Medulla oblongata (tissue), 1 donor: ENCODE measurements at regions not wholly inside any gene's neighbourhood (a gene's known extent, or its start where the extent isn't known, plus 50 kb on each side); places are given as distances from the start of the nearest gene placed in this dataset.
A peak's percentile ranks its signal among the peaks of the same experiment; 100 is the strongest.
"Not testable (repeated sequence)": the region's sequence is repeated elsewhere in the genome, so short reads cannot be mapped to it uniquely, and the experiment has no call there.

Experiments
- DNase-seq: peaks from one replicate; pipeline ENCODE4 v3.0.0-alpha.2; 2015; ENCODE audit errors: extremely low spot score

DNA sequence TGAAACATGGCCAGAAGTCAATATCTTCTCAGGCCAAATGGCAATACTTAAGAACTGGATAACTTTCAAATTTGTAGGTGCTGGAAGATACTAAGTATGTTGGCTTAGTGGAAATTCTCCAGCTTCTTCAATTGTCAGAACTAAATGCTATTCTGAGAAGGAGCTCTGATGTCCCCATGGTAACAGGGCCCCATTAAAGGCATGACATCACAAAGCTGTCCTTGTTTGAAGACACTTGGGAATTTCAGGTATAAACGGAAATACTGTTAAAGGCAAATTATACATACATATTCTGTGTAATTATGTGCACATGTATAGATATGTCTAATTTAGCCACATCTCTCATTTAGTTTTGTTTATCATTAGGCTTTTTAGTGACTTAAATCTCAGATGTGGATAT lies 210.0 kb upstream of the SEL1L start:
- DNase-seq: no peak

DNA sequence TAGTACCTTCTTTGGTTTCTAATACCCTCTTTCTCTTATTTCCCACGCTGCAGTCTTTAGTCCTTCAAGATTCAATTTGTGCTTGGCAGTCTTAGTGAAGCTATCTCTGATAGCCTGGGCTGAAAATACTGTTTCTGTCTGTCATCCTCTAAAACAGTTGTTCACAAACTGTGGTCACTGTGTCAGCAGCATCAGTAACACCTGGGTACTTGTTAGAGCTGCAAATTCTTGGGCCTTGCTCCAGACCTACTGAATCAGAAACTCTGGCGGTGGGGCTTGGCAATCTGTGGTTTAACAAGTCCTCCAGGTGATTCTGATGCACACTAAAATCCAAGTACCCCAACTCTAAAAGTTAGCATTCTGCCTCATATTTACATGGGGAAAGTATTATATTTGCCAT lies 217.5 kb upstream of the SEL1L start:
- no peak for DNase-seq

DNA sequence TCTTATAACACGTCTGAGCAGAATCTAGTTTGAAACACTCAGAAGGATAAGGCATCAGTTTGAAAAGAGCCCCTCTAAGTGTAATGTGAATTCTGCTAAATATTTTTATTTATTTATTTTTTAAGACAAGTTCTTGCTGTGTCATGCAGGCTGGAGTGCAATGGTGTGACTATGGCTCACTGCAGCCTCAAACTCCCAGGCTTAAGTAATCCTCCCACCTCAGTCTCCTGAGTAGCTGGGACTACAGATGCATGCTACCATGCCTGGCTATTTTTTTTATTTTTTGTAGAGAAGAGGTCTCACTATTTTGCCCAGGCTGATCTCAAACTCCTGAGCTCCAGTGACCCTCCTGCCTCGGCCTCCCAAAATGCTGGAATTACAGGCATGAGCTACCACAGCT lies 225.9 kb upstream of the SEL1L start:
- no peak for DNase-seq

DNA sequence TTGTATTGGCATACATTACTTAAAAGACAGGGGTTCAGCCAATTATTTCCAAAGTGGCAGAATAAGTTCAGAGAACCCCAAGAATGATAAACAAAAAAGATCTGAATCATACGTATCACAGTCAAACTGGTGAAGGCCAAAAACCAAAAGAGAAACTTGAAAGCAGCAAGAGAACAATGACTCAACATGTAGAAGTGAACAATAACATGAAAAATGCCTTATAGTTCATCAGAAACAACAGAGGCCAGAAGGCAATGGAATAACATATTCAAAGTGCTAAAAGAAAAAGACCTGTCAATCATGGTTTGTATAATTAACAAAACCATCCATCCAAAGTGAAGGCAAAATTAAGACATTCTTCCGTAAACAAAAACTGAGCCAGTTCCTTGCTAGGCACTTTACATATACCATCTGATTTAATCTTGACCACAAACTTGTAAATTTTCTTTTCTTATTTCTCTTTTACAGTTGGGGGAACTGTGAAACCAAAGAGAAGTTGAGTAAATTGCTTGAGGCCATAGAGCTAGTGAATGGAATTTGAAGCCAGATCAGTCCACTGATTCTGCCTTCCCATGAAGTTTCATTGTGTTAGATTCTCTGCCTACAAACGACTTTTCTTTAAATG lies 232.1 kb upstream of the SEL1L start:
- no peak for DNase-seq

DNA sequence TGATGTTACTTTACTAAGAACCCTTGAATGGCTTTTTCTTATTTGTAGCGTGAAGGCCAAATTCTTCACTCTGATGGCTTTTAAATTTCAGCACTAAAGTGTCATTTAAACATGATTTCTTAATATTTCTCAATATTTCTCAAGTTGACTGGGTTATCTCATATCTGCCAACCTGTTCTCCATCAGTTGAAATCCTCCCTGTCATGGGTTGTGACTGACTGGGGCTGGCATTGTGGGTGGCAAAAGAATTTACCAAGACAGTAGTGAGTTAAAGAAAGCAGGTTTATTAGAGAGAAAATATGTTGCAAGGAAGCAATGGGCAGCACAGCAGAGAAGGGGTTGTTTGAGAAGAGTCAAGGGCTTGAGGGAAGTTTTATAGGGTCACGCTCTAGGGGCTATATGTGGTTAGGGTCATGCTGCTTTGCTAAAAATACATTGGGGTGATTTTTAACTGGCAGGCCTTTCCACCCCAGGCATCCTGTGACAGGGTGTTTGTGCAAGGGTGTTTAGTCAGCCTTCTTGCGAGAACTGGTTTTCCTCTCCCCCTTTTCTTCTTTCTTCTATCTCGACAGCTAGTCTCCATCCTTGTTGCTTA lies 232.8 kb upstream of the SEL1L start:
- DNase-seq: peak; percentile 38

DNA sequence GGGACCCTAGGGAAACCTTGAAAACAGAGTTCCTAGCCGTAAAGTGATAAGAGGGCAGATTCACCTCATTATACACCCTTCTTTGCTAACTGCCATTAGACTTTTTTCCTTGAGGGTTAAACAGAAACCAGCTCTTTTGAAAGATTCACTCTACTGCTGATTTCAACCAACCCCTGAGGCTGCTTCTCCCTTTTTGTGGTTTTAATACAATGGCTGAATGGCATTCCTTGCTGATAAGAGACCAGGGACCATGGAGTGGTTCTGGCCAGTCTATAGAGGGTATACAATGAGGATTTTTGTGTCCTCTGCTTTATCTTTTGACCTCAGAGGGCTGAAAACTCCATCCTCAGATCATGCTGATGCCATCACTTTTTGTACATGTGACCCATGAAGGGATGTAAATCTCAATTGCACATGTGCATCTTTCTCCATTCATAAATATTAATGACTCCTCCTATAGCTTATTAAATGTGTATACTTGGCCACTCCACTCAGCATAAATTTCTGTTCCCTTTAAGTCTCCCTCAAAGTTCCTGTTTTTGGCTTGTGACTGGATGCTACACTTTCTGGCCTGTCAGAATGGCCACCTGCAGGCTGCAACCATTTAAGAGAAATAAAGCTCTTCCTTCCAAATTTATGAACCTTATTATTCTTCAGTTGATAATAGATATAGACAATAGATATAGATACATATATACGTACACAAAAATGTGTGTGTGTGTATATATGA lies 233.8 kb upstream of the SEL1L start:
- DNase-seq: peak; percentile 19

GRCh38 chr14:81771651-81772275 lies 238.1 kb upstream of the SEL1L start:
- DNase-seq: no peak

DNA sequence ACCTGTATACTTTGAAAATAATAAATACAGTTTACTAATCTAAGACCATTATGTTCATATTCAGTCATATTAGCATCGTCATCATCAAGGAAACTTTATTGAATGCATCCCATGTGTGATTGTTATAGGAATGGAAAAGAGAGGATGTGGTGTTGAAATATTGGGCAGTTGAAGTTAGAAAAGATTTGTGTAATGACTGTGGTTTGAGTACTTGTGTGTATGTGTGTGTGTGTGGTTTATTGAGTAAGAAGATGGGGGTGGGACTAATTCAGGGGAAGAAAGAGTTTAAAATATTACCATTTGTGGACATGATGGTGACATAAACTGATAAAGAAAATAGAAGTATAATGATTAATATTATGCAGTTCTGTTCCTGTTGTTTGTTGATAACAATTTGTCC lies 238.7 kb upstream of the SEL1L start:
- DNase-seq: no peak

DNA sequence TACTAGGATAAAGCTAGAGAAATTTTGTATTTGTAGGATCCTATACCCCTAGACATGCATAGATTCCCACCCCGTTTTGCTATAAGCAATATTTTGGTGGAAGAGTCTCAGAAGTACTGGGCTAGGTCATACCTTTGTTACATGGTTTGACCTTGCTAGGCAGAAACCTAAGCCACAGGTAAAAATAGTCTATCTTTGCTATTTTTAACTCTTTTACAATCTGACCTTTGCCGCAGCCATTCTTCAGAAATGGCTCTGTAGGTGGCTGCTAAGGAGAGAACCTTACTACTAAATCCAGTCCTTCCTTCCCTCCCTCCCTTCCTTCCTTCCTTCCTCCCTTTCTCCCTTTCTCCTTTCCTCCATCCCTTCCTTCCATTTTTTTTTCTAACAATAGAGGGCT lies 242.9 kb upstream of the SEL1L start:
- no peak for DNase-seq

- DNase-seq: not testable (repeated sequence)
Observed at GRCh38 chr14:81781798-81782197, 248.1 kb upstream of the SEL1L start.

DNA sequence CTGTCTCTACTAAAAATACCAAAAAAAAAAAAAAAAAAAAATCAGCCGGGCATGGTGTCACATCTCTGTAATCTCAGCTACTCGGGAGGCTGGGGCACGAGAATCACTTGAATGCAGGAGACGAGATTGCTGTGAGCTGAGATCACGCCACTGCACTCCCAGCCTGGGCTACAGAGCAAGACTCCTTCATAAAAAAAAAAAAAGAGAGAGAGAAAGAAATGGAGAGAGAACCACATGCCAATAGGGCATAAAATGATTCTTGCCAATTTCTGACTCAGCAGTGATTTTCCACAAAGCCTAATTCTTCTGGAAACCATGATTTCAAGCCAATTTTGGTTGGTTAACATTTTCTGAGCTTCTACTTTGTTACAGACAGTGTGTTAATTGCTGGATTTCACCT lies 250.4 kb upstream of the SEL1L start:
- peak; percentile 21 for DNase-seq

DNA sequence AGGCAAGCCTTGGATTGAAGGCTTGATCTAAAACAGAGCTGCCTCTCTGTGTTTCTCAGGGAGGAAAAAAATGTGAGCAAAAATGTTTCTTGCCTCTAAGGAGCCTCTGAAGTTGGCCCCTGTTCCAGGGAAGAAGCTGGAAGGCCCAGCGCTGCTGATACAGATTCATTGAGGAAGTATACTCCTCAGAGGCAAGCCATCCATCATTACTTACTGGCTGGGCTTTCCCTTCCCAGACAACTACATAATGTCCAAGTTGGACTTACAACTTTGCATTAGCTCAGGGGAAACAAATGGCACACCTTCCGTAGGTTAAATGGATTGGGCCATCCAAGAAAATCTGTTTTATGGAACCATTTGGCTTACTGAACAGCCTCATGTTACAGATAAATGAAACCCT lies 263.7 kb upstream of the SEL1L start:
- DNase-seq: no peak

DNA sequence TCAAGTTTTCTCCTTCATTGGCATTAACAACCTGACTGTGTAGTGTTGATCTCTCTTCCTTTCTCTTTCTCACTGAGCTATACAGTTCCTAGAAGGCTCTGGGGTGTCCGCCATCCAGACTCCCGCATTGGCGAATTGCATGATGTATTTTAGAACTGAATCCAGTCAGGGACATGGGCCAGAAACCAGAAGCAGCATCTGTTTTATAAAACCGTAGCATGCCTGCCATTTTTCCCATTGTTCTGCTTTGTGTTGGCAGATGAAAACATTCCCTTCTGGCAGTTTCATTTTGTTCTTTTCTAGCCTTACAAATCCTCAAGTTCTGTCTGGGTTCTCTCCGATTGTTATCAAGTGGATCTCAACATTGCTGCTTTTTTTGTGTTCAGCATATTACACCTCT lies 268.3 kb upstream of the SEL1L start:
- DNase-seq: no peak

GRCh38 chr14:81802341-81802740 lies 268.7 kb upstream of the SEL1L start:
- DNase-seq: no peak

- DNase-seq: peak; percentile 17
Observed at GRCh38 chr14:81805785-81806184, 272.1 kb upstream of the SEL1L start.

DNA sequence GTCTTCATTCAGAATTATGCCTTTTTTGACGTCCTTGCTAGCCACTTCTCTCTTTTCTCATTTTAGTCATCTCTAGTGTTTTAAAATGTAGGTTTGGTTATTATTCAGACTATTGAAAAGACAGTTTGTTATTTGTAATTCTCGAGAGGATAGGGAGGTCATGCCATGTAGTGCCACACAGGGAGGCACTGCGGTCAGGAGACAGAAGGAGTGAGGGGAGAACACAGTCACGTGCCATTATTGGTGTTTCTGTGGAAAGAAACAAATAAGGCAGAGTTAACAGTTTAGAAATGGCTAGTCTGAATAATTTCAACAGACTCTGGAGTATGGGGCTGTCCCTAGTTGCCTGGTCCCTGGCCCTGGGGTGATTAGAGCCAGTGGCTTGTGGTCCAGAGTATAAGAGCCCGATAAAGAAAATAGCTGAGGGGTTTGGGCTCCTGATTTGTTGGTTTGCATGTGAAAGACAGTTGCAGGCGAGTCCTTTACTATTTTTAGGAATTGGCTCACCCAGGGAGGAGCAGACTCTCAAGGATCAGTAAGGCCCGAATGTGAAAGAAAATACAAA lies 278.1 kb upstream of the SEL1L start:
- DNase-seq: no peak

- no peak for DNase-seq
Observed at GRCh38 chr14:81818271-81818670, 284.6 kb upstream of the SEL1L start.

- DNase-seq: no peak
Observed at GRCh38 chr14:81819344-81819743, 285.7 kb upstream of the SEL1L start.

DNA sequence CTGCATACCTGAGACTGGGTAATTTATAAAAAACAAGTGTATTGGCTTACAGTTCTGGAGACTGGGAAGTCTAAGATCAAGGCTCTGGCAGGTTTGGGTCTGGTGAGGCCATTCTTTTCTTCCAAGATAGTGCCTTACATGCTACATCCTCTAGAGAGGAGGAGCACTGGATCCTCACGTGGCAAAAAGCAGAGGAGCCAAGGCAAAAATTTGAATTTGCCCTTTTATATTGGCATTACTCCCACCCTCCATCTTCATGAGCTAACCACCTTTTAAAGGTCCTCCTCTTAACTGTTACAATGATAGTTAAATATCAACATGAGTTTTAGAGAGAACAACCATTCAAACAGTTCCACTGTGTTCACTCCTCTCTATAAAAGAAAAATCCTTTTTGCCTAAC lies 286.3 kb upstream of the SEL1L start:
- DNase-seq: no peak

DNA sequence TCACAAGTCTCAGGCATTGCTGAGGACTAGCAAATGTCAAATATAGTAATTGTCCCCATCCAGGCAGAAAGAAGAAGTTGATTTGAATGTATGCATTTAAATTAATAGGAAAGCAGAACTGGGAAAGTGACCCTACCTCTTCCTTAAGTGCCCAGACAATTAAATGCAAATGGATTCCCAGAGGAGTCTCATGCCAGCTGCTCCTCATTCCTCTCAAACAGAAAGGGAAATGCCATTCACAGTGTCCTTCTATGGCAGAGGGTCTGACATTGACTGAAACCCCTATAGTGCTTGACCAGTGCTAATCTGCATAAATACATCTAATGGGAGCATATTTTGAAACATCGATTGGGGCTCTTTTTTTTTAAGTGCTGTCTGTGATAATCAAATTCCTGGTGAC lies 292.4 kb upstream of the SEL1L start:
- no peak for DNase-seq

DNA sequence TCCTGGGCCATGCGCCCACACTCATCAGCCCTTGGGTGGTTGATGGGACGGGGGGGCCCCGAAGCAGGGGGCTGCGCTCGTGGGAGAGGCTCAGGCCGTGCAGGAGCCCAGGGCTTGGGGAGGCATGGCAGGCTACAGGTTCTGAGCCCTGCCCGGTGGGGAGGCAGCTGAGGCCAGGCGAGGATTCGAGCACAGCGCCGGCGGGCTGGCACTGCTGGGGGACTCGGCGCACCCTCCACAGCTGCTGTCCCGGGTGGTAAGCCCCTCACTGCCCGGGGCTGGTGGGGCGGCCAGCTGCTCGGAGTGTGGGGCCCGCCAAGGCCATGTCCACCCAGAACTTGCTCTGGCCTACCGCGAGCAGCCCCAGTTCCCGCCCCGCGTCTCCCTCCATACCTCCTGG lies 295.8 kb upstream of the SEL1L start:
- DNase-seq: no peak

- DNase-seq: no peak
Observed at GRCh38 chr14:81831128-81831820, 297.6 kb upstream of the SEL1L start.
